SW480 (cell line): ENCODE measurements at regions not wholly inside any gene's neighbourhood (a gene's known extent, or its start where the extent isn't known, plus 50 kb on each side); places are given as distances from the start of the nearest gene placed in this dataset.
"Not testable (repeated sequence)": the region's sequence is repeated elsewhere in the genome, so short reads cannot be mapped to it uniquely, and the experiment has no call there.

Source experiments
- DNase-seq: peaks from one replicate; pipeline ENCODE4 v3.0.0-alpha.2; 2016; ENCODE audit warnings: low spot score

DNA sequence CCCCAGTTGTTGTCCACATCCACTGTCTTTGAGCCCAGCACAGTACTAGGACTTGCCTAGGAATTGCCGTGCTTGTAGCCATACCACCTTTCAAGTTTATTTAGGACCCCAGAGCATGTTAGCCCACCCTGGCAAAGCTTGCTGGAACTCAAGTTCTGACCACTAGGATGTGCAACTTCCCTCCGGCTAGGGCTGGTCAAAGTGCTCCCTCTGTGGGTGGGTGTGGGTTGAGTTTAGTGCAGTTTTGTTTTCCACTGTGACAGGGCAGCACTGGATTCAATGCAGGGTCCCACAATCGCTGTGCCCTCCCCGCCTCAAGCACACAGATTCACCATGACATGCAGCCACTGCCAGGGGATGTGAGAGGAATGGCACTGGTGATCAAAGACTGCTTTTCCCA lies 96.0 kb downstream of the RASGEF1B start:
- no peak for DNase-seq

DNA sequence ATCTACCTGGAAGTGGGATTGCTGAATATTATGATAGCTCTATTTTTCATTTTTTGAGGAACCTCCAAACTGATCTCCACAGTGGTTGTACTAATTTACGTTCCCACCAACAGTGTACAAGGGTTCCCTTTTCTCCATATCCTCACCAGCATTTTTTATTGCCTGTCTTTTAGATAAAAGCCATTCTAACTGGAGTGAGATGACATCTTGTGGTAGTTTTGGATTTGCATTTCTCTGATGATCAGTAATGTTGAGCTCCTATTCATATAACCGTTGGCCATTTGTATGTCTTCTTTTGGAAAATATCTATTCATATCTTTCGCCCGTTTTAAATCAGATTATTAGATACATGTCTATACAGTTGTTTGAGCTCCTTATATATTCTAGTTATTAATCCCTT lies 101.8 kb downstream of the RASGEF1B start:
- no peak for DNase-seq

DNA sequence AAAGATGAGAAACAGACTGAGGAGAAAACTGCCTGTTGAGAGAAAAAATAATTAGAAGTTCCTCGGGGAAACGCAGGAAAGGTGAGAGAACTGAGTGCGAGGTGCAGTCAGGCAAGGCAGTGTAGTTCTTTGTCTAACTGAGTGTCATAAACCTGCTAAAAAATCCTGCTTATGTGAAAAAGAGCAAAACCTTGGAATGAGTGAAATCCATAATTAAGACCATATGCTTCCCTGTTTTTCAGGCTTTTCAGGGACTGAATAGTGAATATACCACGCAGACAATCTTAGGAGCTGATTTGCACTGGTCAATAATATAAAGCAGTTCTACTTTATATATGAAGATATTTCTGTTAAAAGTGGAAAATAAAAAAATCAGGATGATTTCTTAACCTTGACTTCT lies 104.9 kb downstream of the RASGEF1B start:
- DNase-seq, result no peak

DNA sequence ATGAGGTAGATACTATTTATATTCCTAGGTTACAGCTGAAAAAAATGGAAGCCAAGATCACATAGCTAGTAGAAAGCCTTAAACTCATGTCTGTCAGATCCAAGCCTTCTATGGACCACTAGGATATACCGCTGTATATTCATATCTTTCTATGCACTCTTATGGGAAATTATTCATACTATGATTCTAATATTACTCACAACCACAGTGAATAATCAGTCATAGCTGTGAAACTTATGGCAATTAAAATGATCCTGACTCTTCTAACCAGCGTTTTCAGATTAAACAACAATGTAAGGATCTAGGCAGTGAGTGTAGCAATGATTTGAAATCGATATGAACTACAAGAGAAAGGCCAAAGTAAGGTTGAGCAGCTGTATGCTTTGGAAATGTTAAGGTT lies 111.0 kb downstream of the RASGEF1B start:
- DNase-seq, result no peak

DNA sequence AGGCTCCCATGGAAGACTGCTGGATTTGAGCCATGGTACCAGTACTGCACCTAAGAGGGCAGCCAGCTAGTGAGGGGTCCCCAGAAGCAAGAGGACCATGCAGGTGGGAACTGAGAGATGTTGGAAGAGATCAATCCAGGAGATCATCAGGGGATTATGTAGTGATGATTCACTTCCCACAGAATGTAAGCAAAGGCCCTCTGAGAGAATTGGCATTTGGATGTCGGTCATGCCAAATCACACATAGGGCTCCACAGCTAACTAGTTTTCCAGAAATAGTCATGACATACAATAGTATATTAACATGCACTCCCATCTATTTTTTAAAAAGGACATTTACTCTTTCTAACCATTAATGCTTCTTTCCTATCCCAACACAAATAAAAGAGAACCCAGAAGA lies 112.5 kb downstream of the RASGEF1B start:
- DNase-seq, result no peak

DNA sequence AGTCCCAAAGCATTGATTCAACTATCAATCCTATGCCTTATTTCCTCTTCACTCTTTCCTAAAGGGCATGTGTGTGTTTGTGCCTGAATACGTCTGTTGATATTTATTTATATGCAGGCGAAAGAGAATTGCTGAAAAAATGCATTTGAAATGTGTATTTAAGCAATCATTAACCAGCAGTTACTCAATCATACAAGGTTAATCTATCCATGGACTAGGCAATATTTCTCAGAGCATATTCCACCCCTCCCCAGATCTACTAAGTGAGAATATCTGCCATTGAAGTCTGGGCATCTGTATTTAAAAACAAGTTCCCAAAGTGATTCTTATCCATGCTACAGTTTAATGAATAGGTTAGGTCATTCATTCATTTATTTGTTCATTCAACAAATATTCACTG lies 113.6 kb downstream of the RASGEF1B start:
- DNase-seq, result no peak

DNA sequence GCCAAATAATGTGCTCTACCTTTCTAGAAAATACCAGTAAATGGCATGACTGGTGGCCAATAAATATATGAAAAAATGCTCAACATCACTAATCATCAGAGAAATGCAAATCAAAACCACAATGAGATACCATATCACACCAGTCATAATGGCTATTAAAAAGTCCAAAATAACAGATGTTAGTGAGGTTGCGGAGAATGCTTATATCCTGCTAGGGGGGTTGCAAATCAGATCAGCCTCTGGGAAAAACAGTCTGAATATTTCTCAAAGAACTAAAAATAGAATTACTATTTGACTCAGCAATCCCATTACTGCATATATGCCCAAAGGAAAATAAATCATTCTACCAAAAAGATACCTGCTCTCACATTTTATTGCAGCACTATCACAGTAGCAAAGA lies 115.1 kb downstream of the RASGEF1B start:
- no peak for DNase-seq

DNA sequence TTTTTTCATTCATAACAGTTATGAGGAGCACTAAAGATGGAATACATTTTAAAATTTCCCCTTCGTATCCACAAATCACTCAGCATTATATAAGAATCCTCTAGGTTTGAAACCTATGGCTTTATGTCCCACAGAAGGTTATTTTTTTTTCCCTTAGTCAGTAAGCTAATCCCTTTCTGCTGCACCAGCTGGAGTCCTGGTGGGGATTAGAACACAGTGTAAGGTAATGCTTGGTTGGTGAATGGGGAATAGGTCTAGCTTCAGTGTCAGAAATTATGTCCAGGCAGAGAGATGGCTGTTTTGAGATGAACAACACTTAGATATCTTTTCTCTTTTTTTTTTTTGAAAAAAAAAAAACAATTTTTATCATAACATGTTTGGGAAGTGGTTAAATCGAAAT lies 116.6 kb downstream of the RASGEF1B start:
- no peak for DNase-seq

DNA sequence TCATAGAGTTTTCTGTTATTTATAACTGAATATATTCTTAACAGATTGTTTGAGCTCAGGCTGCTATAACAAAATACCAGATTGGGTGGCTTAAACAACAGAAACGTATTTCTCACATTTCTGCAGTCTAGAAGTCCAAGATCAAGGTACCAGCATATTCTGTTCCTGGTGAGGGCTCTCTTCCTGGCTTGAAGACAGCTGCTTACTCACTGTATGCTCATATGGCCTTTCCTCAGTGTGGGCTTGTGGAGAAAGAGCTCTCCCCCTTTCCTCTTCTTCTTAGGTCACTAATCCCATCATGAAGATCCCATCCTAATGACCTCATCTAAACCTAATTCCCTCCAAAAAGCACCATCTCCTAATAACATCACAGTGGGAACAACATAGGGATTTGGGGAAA lies 117.8 kb downstream of the RASGEF1B start:
- DNase-seq, result no peak

DNA sequence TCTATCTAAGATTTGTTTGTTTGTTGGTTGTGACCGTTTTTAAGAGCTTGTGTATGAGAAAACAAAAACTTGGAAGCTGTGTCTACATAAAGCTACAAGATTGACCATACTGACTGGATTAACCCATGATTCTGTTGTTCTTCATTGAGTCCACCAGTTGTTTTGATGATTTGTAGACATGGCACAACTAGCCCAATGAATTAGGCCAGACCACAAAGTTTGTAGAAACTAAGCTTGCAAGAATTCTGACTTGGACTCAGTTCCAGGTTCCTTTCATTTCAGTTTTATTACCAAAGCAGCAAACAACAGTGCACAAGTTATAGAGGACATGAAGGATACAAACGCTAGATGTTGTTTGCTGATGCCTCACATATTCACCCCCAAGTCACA lies 119.3 kb downstream of the RASGEF1B start:
- no peak for DNase-seq

DNA sequence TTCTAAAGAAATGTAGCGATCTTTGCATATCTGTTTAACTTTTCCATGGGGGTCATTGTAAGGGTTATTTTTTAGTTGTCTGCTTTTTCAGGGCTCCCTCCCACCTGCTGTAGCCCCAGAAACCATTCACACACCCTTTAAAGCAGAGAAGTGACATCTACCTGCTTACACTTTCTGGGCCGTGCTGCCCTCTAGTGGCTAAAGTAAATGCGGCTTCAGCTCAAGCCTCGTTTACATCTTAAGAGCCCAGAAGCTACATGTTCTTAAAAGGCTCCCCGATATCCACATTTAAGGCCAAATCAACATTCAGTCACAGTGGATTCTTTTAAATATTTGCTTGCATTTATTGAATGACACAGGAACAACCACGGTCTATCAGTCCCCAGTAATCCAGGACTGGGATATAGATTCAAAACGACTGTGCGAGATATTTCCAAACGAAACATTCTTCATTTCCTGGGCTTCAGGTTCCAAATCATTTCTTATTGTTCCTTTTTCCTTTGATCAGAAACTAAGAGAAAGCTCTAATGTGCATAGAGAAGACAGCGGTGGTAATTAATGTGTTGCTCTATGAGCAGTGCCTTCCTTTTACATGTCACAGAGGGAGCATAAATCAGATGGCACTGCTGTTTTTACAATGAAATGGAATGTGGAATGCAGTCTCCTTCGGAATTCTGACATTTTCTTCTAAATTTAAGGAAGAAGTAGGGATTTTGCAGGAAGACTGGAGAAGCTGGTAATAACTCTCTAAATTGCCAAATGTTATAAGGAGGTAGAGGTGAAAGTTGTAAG lies 119.9 kb downstream of the RASGEF1B start:
- peak; percentile 41 for DNase-seq

DNA sequence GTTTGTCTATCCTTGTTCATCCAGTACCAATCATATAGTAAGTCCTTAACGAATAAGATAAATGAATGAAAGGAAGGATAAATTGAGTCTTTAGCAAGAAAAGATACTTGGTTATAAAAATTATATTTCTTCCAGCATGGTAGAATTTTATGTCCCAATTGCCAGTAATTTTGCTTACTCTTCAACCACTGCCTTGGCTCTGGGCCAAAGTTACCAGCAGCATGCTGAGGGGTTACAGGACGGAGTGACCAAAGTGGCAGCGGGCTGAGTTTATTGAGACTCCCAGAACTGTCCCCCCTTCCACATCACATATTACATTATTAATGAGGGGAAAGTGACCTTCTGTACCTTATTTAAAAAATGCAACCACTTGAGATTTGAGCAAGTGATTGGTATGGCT lies 121.7 kb downstream of the RASGEF1B start:
- no peak for DNase-seq

DNA sequence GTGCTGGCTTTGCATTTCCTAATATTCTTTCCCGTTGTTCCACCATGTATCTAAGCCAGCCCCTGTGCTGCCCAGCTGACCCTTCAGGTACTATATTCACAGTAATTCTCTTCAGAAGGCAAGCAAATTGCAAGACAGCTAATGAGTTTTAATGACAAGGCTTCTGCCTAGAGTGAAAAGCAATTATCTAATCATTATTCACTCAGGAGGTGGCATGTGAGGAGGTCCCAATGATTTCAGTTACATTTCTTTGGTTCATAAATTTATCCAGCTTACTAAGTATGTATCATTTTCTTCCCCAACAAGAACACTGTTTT lies 123.0 kb downstream of the RASGEF1B start:
- DNase-seq, result no peak

DNA sequence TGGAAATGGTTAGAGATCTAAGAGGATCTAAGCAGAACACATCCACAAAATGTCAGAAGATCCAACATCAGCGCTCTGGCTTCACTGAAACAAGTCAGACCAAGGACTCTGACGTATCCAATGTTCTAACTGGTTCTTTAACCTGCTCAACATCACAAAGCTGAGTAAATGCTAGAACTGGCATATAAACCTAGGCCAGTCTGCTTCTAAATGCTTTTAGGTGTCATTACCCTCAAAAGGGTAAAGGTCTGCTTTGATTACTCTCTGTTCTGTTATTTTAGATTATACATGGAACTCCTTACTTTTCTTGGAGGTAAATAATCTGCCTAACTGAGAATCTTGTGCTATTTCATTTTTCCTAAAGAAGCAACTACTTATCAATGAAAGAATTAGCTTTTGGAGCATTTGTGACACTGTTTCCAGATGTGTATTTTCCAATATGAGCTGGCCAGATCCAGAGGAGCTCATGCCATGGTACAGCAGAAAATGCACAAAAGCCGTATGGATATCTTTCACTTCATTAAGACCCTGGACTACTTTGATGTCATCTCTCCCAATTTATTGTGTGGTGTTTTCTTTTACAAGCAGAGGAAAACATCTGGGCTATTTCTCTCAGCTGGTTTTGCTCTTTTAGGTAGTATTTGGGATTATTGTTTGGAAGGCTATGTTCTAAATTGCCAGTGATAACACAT lies 123.5 kb downstream of the RASGEF1B start:
- DNase-seq, result no peak

DNA sequence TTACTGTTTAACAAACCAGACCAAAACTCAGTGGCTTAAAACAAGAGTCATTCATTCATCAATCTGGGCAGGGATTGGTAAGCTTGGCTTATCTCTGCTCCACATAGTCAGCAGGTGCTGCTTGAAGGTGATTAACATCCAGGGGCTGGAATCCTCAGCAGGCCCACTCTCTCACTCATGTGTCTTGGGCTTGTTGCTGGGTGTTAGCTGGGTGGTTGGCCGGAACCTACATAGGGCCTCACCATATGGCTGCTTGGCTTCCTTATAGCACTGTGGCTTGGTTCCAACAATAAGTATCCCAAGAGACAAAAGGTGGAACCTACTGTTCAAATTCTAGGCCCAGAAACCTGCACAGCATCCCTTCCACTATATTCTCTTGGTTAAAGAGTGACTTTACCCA lies 125.0 kb downstream of the RASGEF1B start:
- DNase-seq, result no peak

DNA sequence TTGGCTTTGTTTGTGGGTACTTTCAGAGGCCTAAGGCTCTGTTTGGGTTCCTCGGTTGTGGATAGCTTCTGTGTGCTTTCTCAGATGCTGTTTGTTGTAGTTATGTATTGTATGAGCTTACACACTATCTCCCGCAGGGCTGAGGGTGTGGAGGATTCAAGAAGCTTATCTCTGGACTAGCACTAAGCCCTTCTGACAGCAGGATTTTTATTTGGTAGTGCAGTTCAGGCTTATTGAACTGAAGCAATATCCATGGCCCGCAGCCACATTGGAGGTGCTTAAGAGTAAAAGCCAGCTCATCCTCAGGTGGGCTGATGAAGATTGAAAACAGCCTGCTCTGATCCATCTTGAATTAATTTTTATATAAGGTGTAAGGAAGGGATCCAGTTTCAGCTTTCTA lies 128.2 kb downstream of the RASGEF1B start:
- DNase-seq, result no peak

DNA sequence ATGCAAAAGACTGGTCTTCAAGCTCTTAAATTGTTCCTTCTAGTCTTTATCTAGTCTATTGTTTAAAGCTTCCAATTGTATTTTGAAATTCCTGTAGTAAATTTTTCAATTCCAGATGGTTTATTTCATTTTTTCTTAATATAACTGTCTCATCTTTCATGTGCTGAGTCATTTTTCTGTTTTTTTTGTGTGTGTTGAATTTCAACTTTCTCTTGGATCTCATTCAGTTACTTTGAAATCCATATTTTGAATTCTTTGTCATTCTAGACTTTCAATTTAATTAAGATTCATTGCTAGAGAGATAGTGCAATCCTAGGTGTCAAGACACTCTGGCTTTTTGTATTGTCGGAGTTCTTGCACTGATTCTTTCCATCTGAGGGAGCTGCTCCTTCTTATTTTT lies 128.0 kb upstream of the PRKG2 start:
- no peak for DNase-seq

DNA sequence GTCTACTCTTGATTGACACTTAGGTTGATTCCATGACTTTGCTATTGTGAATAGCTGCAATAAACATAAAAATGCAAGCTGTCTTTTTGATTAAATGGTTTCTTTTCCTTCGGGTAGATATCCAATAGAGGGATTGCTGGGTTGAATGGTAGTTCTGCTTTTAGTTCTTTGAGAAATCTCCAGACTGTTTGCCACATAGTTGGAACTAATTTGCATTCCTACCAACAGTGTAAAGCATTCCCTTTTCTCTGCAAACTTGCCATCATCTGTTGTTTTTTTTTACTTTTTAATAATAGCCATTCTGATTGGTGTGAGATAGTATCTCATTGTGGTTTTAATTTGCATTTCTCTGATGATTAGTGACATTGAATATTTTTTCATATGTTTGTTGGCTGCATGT lies 122.2 kb upstream of the PRKG2 start:
- DNase-seq, result no peak

DNA sequence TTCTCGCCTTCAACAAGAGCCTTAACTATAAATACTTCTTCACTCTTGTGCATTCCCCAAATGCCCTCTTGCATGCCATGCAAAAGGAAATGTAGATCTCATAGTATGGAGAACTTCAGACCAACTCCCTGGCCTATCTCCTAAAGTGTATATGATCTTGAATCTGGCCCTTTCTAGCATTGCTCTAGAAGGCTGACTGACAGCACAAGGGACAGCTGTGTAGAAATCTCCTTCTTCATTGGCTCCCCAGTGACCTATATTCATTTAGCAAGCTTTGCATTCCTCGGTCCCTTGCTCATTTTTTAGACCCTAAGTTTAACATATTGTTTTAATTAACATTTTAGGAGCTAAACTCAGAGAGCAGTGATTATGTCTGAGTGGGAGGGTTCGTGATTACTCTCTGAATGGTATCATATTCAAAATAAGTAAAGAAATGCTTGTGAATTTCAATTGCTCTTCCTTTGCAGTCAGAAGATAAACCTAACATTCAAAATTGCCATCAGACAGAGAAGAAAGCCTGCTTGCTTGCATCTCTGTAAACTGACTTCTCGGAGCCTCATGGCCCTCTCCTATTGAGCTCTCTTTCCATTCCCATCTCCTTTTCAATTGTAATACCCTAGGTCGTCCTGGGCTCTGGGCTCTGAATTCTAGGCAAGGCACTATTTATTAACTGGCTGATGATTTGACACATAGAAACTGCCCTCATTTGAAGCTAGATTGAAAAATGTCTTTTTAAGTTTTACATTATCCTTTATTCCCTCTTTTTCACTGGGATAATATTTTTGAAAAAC lies 120.3 kb upstream of the PRKG2 start:
- no peak for DNase-seq

DNA sequence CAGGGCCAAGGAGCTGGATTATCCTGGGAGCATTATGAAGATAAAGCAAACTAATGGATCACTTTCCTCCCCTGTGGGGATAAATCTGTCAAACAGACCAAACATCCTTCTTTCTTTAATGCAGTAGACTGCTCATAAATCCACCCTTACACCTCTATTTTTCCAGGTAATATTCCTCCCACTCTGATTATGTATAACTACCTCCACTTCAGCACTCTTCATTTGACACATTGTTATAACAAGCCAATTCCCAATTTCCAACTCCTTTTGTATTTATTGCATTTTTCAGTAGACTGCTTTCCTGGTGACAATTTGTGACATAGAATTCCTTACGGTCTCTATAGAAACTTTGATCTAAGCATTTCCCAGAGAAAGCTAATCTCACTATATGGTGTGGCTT lies 115.0 kb upstream of the PRKG2 start:
- no peak for DNase-seq

DNA sequence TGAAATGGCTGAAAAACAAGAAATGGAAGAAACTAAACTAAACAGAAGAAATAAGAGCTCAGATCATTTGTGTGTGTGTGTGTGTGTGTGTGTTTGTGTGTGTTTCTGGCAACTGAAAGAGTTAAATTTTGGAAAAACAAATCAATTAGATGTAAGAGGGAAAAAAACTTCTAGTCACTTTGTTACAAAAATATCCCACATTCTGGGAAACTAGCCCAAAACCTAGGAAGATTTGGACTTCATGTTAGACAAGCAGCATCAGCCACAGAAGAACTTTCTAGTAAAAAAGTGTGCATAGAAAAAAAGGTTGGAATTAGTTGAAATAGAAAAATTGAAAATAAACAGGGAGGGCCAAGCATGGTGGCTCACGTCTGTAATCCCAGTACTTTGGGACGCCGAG lies 111.6 kb upstream of the PRKG2 start:
- no peak for DNase-seq

DNA sequence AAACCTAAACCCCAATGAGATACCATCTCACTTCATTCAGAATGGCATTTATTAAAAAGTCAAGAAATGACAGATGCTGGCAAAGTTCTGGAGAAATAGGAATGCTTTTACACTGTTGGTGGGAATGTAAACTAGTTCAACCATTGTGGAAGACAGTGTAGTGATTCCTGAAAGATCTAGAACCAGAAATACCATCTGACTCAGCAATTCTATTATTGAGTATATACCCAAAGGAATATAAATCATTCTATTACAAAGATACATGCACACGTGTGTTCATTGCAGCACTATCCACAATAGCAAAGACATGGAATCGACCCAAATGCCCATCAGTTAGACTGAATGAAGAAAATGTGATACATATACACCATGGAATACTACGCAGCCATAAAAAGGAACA lies 109.6 kb upstream of the PRKG2 start:
- not testable (repeated sequence) for DNase-seq

DNA sequence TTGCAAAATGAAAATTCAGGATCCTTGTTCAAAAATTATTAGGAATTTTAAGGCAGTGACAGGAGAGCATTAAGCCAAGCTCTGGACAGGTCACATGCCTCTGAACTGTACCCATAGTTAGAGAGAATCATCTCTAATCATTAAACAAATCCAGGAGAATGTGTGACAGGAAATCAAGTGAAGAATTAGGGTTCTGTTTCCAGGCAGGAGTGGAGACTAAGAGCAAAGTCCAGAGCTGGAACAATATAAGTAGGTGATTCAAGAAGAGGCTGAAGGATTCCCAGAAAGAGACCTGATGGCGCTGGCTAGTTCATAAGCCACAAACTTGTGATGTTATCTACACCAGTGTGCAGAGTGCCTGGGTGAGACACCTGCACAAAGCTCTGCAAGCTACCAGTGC lies 104.6 kb upstream of the PRKG2 start:
- no peak for DNase-seq
